SU-DHL-6 (cell line): ENCODE measurements at regions not wholly inside any gene's neighbourhood (a gene's known extent, or its start where the extent isn't known, plus 50 kb on each side); places are given as distances from the start of the nearest gene placed in this dataset.

ENCODE experiments used
- EZH2phosphoT487 ChIP-seq: fragments of 200-600 bp; sonication (generic), shearing (Covaris generic); conservative IDR thresholded peaks from 2 replicates; pipeline ENCODE4 v1.6.1; 2018; ENCODE audit warnings: mild to moderate bottlenecking, antibody characterized with exemption, low read length, moderate library complexity, mixed read lengths
- TF ChIP-seq, protein P1 (sequence below): fragments of 200-600 bp; sonication (generic); IDR thresholded peaks from one replicate; pipeline ENCODE4 v1.5.1; 2017; ENCODE audit warnings: antibody characterized with exemption, mild to moderate bottlenecking, low read length, moderate library complexity; ENCODE audit not compliant: insufficient read depth, poor library complexity, severe bottlenecking

GRCh38 chr13:60721063-60721462 lies 324.0 kb downstream of the TDRD3 start:
- TF ChIP-seq EZH2phosphoT487, result no peak
- TF ChIP-seq, protein P1, sequence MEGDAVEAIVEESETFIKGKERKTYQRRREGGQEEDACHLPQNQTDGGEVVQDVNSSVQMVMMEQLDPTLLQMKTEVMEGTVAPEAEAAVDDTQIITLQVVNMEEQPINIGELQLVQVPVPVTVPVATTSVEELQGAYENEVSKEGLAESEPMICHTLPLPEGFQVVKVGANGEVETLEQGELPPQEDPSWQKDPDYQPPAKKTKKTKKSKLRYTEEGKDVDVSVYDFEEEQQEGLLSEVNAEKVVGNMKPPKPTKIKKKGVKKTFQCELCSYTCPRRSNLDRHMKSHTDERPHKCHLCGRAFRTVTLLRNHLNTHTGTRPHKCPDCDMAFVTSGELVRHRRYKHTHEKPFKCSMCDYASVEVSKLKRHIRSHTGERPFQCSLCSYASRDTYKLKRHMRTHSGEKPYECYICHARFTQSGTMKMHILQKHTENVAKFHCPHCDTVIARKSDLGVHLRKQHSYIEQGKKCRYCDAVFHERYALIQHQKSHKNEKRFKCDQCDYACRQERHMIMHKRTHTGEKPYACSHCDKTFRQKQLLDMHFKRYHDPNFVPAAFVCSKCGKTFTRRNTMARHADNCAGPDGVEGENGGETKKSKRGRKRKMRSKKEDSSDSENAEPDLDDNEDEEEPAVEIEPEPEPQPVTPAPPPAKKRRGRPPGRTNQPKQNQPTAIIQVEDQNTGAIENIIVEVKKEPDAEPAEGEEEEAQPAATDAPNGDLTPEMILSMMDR, result no peak
